ENCODE measurements at regions not wholly inside any gene's neighbourhood (a gene's known extent, or its start where the extent isn't known, plus 50 kb on each side); places are given as distances from the start of the nearest gene placed in this dataset.

- Histone ChIP-seq H3K27ac (ENCODE audit: low read length in 2 of 2) (no peak overlapping the region), H3K79me2 (ENCODE audit: control insufficient read depth, insufficient read depth, low read length) (no peaks in the 10 kb centered on the region), H3K9ac (ENCODE audit: low read length) (no peak overlapping the region), H3K4me3 (ENCODE audit: control extremely low read depth in 1 of 5, extremely low read depth in 1 of 5, insufficient read depth in 1 of 5, low read depth in 2 of 5, low read length in 4 of 5) (no peak overlapping the region), H3K9me3 (ENCODE audit: control extremely low read depth in 1 of 3, control insufficient read depth in 2 of 3, insufficient read depth in 1 of 3, low read length in 2 of 3) (peaks cover 0 to 24% (median 0%) of the 10 kb centered on the region in 3 donors), H2AFZ (ENCODE audit: insufficient read depth, low read depth, low read length, poor library complexity, severe bottlenecking) (no peak overlapping the region), H3K36me3 (replicated peaks in 1 of 2; ENCODE audit: control extremely low read depth in 1 of 2, control insufficient read depth in 1 of 2, extremely low read depth in 1 of 2, insufficient read depth in 2 of 2, low read length in 1 of 2) (no peaks in the 10 kb centered on the region), H3K4me2 (replicated peaks; ENCODE audit: low read depth, low read length, poor library complexity, severe bottlenecking) (no peak overlapping the region), H4K20me1 (ENCODE audit: control insufficient read depth, insufficient read depth, low read length, poor library complexity, severe bottlenecking) (no peaks in the 10 kb centered on the region), H3K27me3 (replicated peaks in 1 of 4; ENCODE audit: control extremely low read depth in 1 of 4, control insufficient read depth in 3 of 4, insufficient read depth in 4 of 4, low read length in 3 of 4) (no peaks in the 10 kb centered on the region), H3K4me1 (ENCODE audit: control insufficient read depth in 2 of 2, insufficient read depth in 2 of 2, low read length in 2 of 2) (no peaks in the 10 kb centered on the region)
- H3K4me1 Mint-ChIP-seq, result no peaks in the 10 kb centered on the region
- no peak overlapping the region for H3K4me3 Mint-ChIP-seq
- WGBS (ENCODE audit: insufficient coverage), result 91% methylated on average over 8 of the region's 9 CpGs
- no peak for TF ChIP-seq CTCF (IDR thresholded peaks at IDR 0.05)
- no peak for TF ChIP-seq EZH2 (IDR thresholded peaks at IDR 0.05; ENCODE audit: borderline replicate concordance, insufficient read depth, low read depth, low read length, poor library complexity, severe bottlenecking)
- CTCF ChIA-PET, result no interaction called here
- H3K27ac Mint-ChIP-seq, result no peak overlapping the region
- peaks cover 7% of the 10 kb centered on the region for H3K9me3 Mint-ChIP-seq (ENCODE audit: insufficient read depth)
- DNase-seq (no peak), ATAC-seq (ENCODE audit: low read depth) (no peak)
- intact Hi-C loops (cut with micrococcal nuclease), result no loop called here
- H3K27me3 Mint-ChIP-seq, result no peaks in the 10 kb centered on the region
- POLR2A ChIA-PET, result no interaction called here
Measured at GRCh38 chr5:3010953-3011763, 259.7 kb upstream of the IRX2 start.

- Histone ChIP-seq H3K9ac (ENCODE audit: low read length) (no peak overlapping the region), H3K79me2 (ENCODE audit: control insufficient read depth, insufficient read depth, low read length) (no peaks in the 10 kb centered on the region), H3K27me3 (replicated peaks in 1 of 4; ENCODE audit: control extremely low read depth in 1 of 4, control insufficient read depth in 3 of 4, insufficient read depth in 4 of 4, low read length in 3 of 4) (no peaks in the 10 kb centered on the region), H3K36me3 (replicated peaks in 1 of 2; ENCODE audit: control extremely low read depth in 1 of 2, control insufficient read depth in 1 of 2, extremely low read depth in 1 of 2, insufficient read depth in 2 of 2, low read length in 1 of 2) (no peaks in the 10 kb centered on the region), H4K20me1 (ENCODE audit: control insufficient read depth, insufficient read depth, low read length, poor library complexity, severe bottlenecking) (no peaks in the 10 kb centered on the region), H3K4me3 (ENCODE audit: control extremely low read depth in 1 of 5, extremely low read depth in 1 of 5, insufficient read depth in 1 of 5, low read depth in 2 of 5, low read length in 4 of 5) (no peak overlapping the region), H3K4me2 (replicated peaks; ENCODE audit: low read depth, low read length, poor library complexity, severe bottlenecking) (no peak overlapping the region), H3K27ac (ENCODE audit: low read length in 2 of 2) (no peak overlapping the region), H3K9me3 (ENCODE audit: control extremely low read depth in 1 of 3, control insufficient read depth in 2 of 3, insufficient read depth in 1 of 3, low read length in 2 of 3) (peaks cover 0 to 25% (median 0%) of the 10 kb centered on the region in 3 donors), H2AFZ (ENCODE audit: insufficient read depth, low read depth, low read length, poor library complexity, severe bottlenecking) (no peak overlapping the region), H3K4me1 (ENCODE audit: control insufficient read depth in 2 of 2, insufficient read depth in 2 of 2, low read length in 2 of 2) (no peaks in the 10 kb centered on the region)
- intact Hi-C loops (cut with micrococcal nuclease), result no loop called here
- ChIA-PET CTCF (no interaction called here), POLR2A (no interaction called here)
- ATAC-seq (ENCODE audit: low read depth) (no peak), DNase-seq (no peak)
- H3K4me3 Mint-ChIP-seq, result no peak overlapping the region
- no peak for TF ChIP-seq EZH2 (IDR thresholded peaks at IDR 0.05; ENCODE audit: borderline replicate concordance, insufficient read depth, low read depth, low read length, poor library complexity, severe bottlenecking)
- no peak for TF ChIP-seq CTCF (IDR thresholded peaks at IDR 0.05)
- H3K27ac Mint-ChIP-seq, result no peak overlapping the region
- peaks cover 7% of the 10 kb centered on the region for H3K9me3 Mint-ChIP-seq (ENCODE audit: insufficient read depth)
- 80% methylated on average over 6 of the region's 9 CpGs for WGBS (ENCODE audit: insufficient coverage)
- no peaks in the 10 kb centered on the region for H3K4me1 Mint-ChIP-seq
- H3K27me3 Mint-ChIP-seq, result no peaks in the 10 kb centered on the region
Measured at GRCh38 chr5:3010301-3010952, 258.9 kb upstream of the IRX2 start.
